Astrocyte of the spinal cord (primary cell): ENCODE measurements at regions not wholly inside any gene's neighbourhood (a gene's known extent, or its start where the extent isn't known, plus 50 kb on each side); places are given as distances from the start of the nearest gene placed in this dataset.

ENCODE experiments used
- DNase-seq: peaks from one replicate; pipeline ENCODE4 v3.0.0; 2011; ENCODE audit warnings: low read depth, low spot score
- H3K4me3 ChIP-seq: 2 replicates; pipeline ENCODE4 v1.5.1; 2011; ENCODE audit warnings: low read depth, mild to moderate bottlenecking, low read length, moderate library complexity
- CTCF ChIP-seq: IDR thresholded peaks from 2 replicates; pipeline ENCODE4 v1.5.1; 2012; ENCODE audit warnings: low read depth, mild to moderate bottlenecking, low read length, inconsistent platforms
- in situ Hi-C: cut with HindIII; loops from 2 replicates; pipeline ENCODE4 v1.10.0; 2017; ENCODE audit warnings: low sequenced_read_pairs

- TF ChIP-seq CTCF = no peak
Measured at GRCh38 chr3:4222574-4223175, 80.5 kb upstream of the SETMAR start.

DNA sequence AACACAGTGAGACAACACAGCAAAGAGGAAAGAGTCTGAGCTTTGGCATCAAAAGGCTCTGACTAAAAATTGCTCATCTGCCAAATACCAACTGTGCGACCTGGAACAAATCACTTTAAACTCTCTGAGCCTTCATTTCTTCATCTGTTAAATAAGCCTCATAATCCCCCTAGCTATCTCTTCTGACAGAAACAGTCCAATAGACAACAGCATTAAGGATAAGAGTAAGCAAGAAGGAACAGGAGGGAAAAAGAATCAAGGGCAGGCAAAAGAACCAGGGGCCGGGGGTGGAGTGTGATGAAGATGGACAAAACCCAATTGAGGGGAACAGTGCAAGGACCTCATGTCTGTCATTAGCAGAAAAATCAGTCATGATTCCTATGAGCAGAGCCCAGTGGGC is 79.4 kb upstream of the SETMAR start:
- in situ Hi-C loops = no loop called here
- no peak overlapping the region for H3K4me3 ChIP-seq
- no peak for TF ChIP-seq CTCF
- DNase-seq = no peak

More at GRCh38 chr3:4222574-4223175, 80.5 kb upstream of the SETMAR start:
- in situ Hi-C loops = no loop called here
- H3K4me3 ChIP-seq = no peak overlapping the region
- no peak for DNase-seq

GRCh38 chr3:4224331-4224730 is 78.8 kb upstream of the SETMAR start:
- TF ChIP-seq CTCF = no peak
- no peak for DNase-seq
- H3K4me3 ChIP-seq = no peak overlapping the region
- in situ Hi-C loops = no loop called here

GRCh38 chr3:4225005-4225471 is 78.1 kb upstream of the SETMAR start:
- DNase-seq = no peak
- in situ Hi-C loops = no loop called here
- no peak overlapping the region for H3K4me3 ChIP-seq
- no peak for TF ChIP-seq CTCF

DNA sequence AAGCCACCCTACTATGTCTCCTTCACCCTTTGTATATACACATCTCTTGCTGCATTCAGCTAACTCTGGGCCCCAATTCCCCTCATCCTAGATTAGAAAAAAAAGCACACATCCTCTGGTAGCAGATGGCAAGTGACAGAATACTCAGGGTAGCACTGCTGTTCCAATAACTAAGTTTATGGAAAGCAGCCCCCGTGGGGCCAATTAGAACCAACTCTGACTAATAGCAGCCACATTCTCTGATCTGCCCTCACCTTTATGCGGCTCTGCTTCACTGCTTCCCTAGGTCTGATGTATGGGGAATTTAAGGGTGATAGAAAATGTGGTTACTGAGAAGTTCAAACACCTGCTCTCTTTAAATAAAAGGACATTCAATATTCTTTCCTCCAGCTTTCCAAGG is 74.9 kb upstream of the SETMAR start:
- no peak for DNase-seq
- in situ Hi-C loops = no loop called here
- TF ChIP-seq CTCF = no peak
- no peak overlapping the region for H3K4me3 ChIP-seq

- no peak overlapping the region for H3K4me3 ChIP-seq
- DNase-seq = no peak
- TF ChIP-seq CTCF = no peak
- in situ Hi-C loops = no loop called here
Measured at GRCh38 chr3:4231041-4231440, 72.1 kb upstream of the SETMAR start.
